NCI-H2227 treated with DMSO at 0.1 percent for 48 hours (cell line): ENCODE measurements at regions not wholly inside any gene's neighbourhood (a gene's known extent, or its start where the extent isn't known, plus 50 kb on each side); places are given as distances from the start of the nearest gene placed in this dataset.
"Not testable (repeated sequence)": the region's sequence is repeated elsewhere in the genome, so short reads cannot be mapped to it uniquely, and the experiment has no call there.

ENCODE experiments used
- DNase-seq: peaks from one replicate; lab custom pipeline; 2025; lab: John Stamatoyannopoulos, UW

DNA sequence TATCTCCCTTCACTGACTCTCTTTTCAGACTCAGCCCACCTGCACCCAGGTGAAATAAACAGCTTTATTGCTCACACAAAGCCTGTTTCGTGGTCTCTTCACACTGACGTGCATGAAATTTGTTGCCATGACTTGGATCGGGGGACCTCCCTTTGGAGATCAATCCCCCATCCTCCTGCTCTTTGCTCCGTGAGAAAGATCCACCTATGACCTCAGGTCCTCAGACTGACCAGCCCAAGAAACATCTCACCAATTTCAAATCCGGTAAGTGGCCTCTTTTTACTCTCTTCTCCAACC is 638.3 kb downstream of the UTRN start:
- DNase-seq, result not testable (repeated sequence)

DNA sequence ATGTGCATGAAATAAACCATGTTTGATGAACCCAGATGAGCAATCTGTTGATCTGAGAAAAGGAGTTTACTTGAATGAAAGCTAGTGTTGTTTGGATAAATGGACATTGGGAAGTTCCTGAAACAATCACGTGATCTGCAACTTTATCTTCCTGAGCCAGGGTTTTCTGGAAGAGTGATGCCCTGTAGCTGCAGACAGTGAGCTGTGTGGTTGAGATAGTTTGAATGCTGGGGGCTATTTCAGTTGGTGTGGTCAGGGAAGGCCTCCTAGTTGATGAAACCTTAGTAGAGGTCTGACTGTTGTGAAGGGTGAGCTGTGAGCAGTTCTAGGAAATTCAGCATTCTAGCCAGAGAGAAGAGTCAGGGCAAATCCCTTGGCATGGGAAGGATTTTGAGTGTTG is 643.7 kb downstream of the UTRN start:
- DNase-seq, result no peak

DNA sequence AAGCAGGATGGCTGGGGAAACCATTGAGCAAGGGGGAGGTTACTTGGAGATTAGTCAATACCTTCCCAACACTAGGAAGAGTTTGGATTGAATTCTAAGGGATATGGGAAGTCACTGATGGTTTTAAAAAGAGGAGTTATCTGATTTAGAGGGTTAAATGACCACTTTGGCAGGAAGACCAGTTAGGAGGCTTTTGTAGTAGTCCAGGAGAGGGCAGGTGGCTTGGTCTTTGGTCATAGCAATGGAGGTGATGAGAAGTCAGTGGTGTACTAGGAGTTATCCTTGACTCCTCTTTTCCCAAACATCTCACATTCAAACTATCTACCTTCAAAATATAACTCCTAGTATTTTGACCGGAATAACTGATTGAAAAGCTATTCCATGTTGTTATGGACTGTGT is 644.1 kb downstream of the UTRN start:
- no peak for DNase-seq

DNA sequence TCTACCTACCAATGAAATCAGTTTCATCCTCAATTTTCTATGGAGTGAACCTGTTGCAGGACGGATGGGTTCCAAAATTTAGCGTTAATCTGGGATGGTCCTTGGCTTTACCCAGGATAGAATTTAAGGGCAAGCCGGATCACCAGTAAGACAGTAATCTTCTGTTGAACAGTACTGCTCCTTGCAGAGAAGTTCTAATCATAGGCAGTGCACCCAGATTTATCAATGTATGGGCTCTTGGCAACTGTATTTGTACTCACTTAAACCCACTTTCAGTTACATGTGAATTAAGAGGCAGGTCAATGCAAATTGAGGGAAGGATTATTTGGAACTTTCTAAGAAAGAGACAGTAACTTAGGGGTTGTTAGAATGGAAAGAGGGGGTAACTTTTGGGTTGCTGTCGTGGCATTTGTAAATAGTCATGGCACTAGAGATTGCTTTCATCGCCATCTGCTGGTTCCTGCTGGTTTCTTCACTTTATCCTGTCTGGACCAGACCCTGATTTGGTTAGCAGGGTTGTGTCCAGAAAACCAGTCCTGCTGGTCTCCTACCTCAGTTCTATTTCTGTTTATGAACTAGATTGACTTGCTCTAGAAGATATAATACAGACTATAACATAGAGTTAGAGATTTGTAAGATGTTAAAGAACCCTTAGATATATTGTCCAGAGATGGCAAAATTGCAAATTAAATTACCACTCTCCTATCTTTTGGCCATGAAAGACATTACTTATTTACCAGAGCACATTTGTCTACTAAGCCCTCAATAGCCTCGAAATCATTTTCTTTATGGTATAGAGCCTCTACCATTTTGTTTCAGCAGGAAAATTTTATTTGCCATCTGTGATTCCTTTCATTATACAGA is 646.3 kb downstream of the UTRN start:
- DNase-seq, result no peak

DNA sequence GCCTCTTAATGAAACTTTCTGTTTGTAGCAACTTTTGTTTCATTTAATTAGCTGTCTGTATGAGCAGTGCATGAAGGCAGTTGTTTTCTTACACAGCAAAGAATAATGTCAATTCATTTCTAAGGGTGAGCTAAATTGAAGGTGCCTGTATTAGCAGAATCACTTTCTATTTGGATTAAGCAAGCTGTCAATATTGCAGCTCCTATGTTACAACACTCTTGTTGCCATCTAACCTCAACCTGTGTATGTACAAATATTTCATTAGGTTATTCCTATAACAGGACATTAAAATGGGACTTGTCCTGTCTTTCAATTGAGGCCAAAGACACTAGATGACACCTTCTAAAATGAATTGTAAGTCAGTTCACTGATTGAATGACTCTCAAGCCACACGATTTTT is 647.5 kb downstream of the UTRN start:
- no peak for DNase-seq

DNA sequence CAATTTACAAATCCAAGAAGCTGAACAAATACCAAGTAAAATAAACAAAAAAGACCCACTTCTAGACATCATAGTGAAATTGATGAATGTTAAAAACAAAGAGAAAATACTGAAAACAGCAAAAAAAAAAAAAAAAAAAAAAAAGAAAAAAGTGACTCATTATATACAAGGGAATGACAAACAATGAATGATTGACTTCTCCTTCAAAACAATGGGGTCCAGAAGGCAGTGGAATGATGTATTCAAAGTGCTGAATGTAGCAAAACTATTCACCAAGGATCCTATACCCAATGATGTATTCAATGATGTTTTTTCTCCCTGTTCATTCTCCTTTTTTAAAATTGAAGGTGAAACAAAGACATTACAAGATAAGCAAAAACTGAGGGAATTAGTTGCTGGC is 650.0 kb downstream of the UTRN start:
- no peak for DNase-seq

DNA sequence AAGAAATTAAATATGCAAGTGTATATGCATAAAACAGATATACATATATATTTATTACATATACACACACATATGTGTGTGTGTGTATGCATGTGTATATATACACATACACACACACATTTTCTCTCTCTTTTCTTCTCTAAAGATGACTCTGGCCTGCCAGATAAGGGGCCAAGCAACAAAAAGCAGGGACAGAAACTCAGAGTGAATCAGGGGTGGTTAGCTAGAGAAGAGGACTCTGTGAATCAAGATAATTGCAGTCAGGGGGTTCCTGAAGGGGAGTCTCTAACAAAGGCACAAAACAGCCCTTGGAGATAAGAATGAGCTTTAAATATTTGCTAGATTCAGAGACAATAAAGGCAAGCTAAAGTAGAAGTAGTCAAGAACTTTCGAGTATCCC is 650.5 kb downstream of the UTRN start:
- no peak for DNase-seq

DNA sequence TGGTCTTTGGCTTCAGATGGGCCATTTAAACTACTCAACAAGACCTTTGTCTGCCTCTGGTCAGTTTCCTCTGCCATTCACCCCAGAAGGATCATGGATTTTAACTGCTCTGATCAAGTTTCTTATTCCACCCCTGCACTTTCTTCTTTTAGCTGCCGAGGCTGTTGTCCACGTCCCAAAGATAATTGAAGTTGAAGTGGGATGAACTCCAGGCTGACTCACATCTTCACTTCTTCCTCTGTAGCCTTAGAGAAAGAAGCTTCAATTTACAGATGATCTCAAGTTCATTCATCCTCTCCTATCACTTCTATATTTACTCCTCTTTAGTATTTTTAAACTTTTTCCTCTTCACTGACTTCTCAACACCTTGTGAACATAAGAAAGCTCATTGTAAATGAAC is 651.6 kb downstream of the UTRN start:
- no peak for DNase-seq

DNA sequence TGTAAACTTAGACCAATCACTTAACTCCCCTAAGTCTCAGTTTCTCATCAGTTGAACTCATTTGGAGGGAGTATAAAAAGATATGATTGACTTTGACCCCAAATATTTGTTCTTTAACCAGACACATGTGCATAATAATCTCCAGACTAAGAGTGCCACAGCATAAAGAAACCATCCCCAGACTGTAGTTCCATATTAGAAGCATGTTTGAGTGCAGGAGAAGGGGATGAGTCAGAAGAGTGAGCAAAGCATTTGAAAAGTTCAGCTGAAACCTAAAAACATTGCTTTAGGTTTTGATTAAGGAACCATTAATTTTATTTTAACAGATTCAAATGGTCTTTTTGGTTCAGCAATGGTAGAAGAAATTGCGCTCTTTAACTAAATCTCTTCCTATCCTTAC is 654.8 kb downstream of the UTRN start:
- no peak for DNase-seq

DNA sequence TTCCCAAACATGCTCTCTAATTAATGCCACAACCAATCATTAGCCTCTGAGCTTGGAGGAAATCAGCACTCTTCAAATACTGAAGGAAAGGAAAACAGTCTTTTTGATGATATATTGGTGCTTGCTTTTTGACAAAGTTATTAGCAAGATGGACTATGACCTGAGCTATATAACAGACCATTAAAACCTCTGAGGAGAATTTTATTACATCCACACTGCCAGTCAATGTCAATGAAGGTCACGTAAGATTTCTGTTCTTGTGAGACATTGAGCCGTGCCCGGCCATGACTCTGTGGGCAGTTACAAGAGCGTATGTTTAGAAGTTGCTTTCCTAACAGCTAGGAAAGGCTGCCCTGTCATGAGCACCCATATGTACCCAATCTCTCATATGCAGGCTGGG is 659.0 kb downstream of the UTRN start:
- DNase-seq, result no peak

DNA sequence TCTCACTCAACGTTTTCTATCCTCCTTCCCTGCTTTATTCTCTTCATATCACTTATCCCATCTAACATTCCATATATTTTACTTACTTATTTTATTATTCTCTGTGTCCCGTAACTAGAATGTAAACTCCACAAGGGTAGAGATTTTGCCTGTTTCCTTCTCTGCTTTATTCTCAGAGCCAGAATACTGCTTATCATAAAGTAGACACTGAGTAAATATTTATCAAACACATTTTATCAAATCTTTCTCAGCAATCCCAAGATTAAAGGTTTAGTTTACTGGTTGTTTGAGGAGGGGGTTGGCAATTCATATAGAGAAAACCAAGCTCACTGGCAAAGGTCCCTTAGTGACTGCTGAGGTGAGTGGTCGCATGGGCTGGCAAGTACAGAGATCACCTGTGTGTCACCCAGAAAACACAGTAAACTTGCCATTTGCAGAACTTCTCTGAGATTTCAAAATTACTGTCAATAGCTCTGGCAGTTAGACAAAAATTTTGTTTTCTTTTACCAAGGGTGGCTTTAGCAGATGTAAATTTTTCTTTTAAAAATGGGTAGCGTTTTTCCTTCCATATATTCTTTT is 662.4 kb downstream of the UTRN start:
- DNase-seq, result no peak

DNA sequence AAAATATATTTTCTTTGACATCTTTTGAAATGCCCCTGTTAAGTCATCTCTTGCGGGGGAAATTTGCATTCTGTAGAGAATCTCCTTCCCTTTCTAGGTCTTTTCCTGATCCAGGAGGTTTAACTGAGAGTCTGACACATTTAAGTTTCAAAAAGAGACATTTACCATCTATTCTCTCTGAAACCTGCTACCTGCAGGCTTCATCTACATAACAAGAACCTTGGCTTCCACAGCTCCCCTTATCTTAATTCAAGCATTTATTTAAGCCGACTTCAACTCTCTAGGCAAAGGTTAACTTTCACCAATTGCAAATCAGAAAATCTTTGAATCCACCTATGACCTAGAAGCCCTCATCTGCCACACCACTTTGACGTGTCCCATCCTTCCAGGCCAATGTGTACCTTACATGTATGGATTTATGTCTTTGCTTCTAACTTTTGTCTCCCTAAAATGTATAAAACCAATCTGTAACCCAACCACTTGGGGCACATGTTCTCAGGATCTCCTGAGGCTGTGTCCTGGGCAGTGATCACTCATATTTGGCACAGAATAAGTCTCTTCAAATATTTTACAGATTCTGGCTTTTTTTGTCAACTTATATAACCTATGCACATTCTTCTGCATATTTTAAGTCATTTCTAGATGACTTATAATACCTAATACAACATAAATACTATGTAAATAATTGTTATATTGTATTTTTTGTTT is 666.7 kb downstream of the UTRN start:
- no peak for DNase-seq

DNA sequence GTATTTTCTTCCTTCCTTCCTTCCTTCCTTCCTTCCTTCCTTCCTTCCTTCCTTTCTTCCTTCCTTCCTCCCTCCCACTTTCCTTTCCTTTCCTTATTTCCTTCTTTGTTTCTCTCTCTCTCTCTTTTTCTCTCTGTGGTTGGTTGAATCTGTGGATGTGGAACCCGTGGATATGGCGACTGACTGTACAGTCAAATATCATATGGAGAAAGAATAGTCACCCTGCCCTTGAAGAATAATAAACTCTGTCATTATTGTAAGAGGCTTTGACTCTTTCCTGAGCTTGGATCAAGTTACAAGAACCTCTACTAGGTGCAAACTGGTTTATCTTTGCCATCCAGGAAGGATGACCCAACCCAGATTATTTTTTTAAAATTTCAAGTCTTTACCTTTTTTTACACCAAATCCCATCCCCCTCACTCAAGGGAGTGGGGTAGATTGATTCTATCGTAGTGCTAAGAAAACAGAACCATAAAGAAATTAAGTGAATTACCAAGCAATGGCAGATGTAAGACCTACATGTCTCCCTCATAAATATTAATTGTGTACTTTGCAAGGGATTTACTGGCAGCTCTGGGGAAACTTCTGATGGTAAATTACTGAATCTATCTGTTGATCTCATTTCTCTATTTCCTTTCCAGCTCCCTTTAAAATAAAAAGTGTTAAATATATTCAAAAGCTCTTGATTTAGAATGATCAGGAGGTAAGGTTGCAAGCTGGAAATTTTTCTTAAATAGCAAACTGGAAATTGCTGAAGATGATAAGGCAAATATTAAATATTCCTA is 667.5 kb downstream of the UTRN start:
- no peak for DNase-seq

DNA sequence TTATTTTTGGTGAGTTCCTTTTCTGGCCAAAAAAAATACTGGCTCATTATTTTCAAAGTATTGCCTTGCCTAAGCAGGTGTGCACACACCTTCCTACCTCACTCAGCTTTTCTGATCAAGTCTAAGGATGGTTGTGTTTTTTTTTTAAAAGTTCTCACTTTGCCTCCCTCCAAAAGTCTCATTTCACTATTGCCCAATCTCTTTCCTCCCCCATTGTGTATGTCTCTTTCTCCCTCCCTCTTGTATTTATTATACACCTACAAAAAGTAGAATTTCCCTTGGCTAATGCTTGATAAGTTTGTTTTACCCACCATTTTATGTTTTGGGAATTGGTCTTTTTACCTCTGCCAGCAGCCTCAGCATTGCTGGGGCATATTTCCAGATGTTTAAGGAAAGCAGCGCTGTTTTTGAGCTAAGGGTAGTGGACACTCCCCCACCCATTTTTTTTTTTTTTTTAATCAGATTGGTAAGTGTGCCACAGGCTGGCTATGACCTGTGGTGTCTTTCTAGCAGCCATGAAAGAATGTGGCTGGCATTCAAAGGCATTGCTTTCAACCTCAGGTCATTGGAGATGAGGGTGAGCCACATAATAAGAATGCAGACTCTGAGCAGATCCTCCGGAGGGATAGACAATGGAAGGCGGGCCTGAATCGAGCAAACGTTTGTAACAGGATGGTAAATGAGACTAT is 668.6 kb downstream of the UTRN start:
- DNase-seq, result no peak

DNA sequence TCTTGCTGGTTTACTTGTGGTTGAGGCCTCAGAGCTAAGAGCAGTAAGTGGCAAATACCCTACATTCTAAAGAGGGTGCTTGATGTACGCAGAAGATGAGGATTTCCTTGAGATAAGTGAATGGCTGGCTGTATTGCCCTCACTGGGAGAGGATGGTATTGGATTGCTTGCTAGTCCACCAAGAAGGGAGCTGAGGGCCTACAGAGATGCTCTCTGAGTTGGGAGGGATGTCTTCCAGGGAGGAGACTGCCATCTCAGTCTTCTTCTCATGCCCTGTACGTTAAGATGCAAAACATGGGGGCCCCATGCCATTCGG is 669.1 kb downstream of the UTRN start:
- no peak for DNase-seq

DNA sequence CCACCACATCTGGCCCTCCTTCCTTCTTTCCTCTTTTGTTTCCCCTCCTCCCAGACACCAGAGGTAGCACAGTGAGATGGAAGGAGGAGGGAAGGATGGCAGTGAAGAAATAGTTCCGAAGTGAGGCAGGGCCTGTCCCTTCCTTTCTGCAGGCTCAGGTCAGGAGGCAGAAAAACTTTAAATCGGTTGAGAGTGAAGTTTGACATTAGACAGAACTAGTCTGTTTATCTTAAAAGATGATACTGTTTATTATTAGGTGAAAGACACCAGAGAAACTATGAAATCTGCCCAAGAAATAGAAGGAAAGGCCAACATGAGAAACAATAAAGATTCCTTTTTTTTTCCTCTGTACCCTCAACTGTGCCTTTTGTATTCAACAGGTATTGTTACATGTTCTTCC is 670.3 kb downstream of the UTRN start:
- no peak for DNase-seq

DNA sequence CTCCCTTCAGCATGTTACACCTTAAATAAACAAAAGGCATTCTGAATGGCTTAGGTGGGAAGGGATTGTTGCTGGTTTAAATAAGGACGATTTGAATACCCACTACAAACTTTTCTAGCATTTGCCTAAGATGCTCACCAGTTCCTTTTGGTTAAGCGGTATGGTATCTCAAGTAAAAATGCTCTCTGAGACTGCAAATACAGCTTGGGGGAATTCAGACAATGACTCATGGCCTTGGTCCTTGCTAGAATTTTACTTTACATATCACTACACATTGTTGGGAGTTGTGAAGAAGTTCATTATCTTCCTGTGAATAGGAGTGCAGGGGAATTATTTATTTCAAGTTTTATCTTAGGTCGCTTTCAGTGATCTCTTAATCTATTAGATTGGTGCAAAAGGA is 670.7 kb downstream of the UTRN start:
- no peak for DNase-seq

DNA sequence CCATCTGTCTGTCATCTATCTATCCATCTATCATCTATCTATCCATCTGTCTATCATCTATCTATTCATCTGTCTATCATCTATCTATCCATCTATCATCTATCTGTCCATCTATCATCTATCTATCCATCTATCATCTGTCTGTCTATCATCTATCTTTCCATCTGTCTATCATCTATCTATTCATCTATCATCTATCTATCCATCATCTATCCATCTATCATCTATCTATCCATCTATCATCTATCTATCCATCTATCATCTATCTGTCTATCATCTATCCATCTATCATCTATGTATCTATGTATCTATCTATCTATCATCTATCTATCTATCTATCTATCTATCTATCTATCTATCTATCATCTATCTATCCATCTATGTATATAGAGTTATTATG is 671.6 kb downstream of the UTRN start:
- not testable (repeated sequence) for DNase-seq

DNA sequence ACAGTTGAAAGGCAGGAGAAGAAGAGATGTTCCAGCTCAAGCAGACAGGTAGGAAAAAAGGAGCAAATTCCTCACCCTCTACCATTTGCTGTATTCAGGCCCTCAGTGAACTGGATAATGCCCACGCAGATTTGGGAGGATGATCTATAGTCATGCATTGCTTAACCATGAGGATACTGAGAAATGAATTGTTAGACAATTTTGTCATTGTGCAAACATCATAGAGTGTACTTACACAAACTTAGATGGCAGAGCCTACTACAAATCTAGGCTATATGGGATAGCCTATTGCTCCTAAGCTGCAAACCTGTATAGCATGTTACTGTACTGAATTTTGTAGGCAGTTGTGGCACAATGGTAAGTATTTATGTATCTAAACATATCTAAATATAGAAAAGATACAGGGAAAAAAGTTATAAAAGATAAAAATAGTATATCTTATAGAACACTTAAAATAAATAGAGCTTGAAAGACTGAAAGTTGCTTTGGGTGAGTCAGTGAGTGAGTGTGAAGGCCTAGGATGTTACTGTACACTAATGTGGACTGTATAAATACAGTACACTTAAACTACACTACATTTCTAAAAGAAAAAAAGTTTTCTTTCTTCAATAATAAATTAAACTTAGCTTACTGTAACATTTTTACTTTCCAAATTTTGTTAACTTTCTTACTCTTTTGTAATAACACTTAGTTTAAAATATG is 672.3 kb downstream of the UTRN start:
- no peak for DNase-seq

DNA sequence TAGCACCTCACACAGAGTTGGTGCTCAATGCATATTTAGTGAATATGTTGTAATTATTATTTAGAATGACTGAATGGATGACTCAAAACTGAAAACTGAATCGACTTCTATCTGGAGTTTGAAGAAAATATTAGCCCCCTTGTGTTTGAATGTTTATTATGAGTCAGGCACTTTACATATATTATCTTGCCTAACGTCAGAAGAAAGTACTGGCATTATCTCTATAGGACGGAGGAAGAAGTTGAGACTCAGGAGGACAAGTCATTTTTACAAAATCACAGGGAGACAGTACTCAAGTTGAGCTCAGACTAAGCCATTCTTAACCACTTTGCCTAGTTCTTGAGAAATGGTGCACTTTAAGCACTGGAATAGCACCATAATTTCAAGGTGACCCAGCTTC is 684.0 kb downstream of the UTRN start:
- DNase-seq, result no peak

DNA sequence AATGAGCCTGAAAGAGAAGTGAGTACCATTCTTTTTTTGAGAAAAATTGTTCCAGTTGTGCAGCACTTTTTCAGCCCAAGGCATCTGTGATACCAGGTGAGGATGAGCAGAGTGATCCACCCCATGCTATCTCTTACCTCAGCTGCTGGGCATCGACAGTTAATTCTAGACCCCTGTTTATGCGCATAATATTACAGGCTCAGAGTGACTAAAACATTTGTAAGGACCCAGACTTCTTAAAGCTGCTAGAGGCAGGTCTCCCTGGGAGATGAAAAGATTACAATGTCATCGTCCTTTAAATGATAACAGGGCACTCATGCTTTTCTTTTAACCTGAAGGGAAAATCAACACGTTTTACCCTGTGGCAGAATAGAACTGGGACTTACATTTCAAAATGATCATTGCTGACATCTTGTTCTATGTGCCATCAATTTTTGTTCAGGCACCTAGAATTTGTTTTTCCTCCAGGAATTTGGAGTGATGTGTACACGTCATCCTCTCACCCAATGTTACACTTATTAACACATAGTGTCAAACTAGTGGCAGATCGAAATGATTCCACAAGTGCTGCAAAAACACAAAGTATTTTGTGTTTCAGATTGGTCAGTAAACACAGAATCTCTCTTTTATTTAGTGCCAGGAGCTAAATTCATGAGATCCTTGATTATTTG is 684.6 kb downstream of the UTRN start:
- DNase-seq, result no peak
